ENCODE measurements at regions not wholly inside any gene's neighbourhood (a gene's known extent, or its start where the extent isn't known, plus 50 kb on each side); places are given as distances from the start of the nearest gene placed in this dataset.

DNA sequence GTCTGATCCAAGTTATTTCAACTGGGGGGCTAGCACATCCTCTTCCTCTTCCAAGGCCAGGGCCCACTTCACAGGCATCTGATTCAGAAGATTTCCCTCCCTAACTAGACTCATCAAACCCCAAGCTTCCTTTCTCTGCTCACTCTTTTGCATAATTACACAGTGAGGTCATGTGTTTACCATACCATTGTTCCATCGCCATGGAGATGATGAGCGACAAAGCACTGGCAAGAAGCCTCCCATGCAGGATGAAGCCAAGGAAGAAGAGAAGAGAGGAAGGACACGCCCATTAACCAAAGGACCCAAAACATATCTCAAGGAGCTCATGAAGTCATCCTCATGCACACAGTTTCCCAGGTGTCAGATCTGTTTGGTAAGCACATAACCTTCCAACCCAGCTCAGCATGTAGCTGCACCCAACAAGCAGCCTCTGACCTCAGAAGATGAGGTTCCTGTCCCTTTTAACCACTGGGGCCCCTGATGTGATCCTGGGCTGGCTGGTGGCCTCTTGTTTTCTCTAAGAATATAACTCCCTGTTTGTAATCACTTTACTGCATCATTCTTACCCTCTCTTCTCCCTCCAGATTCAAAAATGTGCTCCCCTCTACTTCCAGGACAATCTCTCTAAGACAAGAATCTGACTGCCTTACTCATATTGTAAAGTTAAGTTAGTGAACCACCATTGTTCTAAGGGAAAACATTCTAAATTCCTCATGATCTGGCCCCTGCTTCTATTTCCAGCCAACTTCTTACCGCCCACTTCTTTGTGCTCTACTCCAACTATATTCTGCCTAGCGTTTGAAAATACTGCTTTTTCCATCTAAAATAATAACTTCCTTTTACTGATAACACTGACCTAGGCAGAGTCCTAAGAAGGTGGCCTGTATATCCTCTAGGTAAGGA is 190.1 kb downstream of the TTC32 start:
- no peak for DNase-seq

DNA sequence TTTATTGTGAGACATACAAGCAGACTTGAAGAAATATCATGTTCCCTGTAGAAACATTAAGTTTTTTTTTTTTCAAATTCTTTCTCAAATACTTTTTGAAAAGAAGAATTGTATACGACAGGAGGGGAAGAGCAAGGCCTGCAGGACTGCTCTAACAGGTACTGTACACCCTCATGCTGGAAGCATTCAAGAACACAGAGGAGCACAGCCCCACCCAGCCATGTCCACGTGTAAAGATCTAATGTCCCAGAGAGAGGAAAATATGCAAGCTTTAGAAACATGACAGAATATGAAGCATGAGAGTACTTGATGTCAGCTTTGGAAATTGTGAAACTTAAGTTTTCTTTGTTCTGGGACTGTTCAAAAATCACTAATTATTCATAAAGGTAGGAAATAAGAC is 191.6 kb downstream of the TTC32 start:
- DNase-seq, result no peak

DNA sequence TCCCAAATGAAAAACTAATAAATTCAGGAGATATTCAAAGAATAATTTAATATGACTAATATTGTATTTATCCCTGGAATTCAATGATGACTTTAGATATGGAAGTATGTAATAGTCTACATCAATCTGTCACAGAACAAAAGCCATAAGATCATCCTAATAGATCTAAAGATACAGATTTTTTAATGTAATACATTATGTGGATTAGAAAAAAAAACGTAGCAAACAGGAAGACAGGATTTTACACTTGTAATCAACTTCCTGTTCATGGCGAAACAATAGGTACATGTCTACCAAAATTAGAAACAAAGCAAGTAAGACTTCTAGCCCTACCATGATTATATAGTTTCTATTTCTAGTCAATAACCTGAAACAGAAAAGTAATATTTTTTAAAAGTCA is 192.2 kb downstream of the TTC32 start:
- DNase-seq, result no peak

DNA sequence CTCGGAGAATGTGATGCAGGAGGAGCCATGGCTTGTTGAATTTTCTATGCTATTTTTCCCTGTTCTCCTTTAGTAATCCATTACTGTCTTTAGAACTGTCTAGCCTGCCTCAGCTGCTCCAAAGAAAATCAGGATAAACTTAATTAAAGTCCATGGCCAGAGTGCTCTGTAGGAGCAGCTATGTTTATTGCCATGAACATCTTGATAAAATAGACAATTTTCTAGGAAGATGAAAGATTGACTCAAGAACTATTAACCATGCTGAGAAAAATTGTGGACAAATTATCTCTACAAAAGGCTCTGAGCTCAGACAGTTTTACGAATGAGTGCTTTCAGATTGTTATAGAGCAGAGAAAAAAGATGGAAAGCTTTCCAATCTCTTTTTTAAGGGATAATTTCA is 193.0 kb downstream of the TTC32 start:
- DNase-seq, result no peak

DNA sequence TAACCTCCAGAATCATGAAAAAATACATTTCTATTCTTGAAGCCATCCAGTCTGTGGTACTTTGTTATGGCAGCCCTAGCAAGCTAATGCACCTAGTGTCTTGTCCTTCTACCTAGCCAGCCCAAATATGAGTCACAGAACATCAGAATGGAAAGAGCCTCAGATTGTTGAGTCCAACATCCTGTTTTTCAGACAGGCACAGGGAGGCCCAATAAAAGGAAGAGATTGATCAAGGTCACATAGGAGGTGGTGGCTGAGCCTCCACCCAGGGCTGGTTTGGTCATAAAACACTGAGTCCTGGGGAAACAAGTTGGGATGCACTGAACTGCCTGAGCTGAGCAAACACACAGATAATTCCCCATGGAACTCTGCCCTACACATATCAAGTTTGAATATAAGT is 195.5 kb downstream of the TTC32 start:
- no peak for DNase-seq

DNA sequence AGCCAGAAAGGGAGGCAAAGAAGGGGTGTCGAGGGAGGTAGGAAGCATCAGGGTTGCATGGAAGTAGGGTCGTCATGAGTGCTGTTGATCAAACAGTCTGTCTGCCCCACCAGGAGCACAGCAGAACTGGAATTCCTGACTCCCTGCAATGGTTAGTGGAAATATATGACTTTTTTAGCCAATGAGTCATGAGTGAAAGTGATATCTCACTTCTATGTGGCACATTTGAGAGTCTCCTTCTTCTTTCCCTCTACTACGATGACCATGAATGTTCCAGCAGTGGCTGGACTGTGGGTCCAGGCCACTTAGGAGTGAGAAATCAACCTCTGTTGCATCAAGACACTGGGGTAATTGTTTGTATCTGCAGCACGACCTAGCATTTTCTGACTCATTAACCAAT is 199.5 kb downstream of the TTC32 start:
- no peak for DNase-seq

DNA sequence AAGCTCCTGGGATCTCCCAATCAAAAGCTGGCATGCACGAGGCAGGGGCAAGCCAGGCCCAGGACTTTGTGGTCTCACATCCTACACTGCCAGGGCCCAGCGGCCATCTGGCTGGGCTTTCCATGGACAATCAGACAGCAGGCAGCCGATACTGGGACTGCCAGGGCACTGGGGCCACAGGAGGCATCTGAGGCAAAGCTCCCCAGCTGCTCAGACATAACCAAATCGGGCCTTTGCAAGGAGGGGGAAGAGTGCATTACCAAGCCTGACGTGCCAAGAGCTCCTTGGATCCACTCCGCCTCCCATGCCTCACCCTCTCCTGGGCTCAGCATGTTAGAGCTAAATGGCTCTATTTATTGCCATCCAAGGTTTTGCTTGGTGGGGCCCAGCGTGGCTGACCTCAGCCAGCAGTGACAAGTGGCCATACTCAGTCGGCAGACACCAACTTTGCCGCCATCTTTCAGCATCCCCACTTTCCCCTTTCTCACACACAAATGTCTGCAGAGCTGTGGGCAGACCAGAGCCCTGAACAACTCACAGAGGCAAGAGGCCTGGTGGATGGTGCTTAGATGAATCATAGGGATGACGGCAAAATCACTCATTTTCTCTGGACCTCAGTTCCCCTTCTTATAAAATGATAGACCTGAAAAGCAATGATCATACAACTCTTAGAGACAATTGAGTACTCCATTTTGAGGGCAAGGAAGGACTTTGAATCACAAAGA is 200.8 kb downstream of the TTC32 start:
- no peak for DNase-seq

DNA sequence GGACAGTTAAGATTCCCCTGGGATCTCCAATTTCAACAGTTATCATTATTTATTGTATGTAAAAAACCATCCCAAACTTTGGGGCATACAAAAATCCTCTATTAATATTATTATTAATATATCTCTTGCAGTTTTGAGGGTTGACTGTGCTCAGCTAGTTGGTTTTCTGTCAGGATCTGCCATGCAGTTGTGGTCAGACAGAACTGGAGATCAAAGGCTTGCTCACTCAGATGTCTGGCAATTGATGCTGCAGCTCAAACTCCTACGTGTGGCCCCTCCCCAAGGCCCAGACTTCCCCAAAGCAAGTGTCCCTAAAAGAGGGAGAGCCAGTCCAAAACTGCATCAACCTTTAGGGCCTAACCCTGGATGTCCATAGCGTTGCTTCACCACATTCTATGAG is 204.7 kb downstream of the TTC32 start:
- DNase-seq, result no peak

DNA sequence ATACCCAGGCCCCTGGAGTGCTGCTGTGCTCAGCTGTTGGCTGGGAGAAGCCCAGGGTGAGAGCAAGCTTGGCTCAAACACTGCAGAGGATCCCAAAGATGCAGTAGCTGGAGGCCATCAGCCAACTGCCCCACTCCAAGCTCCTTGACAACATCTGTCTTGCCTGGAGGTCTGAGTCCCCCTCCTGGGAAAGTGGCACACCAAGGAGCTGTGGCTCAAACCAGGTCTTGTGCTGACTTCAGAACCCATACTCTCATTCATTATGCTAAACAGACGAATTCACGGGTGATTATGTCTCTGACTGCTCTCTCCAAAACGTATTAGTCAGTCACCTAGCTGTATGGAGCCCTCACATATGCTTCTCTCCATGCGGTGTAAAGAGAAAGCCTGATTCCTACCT is 206.1 kb downstream of the TTC32 start:
- no peak for DNase-seq

DNA sequence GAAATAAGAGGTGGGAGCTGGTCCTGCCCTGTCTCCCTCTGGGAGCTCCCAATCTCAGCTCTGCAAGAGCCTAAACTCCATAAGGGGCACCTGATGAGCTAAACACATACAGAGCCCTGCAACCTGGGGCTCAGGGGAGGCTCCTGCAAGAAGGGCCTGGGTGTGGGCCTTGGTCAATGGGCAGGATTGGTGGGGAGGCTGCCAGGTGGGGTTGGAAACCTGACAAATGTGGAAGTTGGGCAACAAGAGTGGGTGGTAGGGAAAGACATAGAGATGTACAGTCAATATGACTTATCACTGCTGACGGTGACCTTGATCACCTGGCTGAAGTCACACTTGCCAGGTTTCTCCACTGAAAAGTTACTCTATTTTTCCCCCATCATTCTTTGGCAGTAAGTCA is 209.9 kb downstream of the TTC32 start:
- no peak for DNase-seq

DNA sequence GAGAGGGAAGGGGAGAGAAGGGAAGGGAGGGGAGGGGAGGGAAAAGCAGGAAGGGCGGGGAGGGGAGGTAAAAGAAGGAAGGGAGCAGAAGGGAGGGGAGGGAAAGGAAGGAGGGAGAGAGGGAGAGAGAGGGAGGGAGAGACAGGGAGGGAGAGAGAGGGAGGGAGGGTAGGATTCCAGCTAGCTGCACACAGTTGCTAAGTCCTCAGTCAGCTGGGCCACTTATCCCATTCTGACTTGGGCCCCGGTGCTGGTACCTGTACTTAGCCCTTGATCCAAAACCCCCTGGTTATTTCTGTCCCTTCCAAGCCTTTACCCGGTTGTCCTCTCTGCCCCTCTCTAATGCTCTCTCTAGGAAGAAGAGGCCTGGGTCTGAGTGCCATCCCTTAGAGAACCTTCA is 211.4 kb downstream of the TTC32 start:
- no peak for DNase-seq

DNA sequence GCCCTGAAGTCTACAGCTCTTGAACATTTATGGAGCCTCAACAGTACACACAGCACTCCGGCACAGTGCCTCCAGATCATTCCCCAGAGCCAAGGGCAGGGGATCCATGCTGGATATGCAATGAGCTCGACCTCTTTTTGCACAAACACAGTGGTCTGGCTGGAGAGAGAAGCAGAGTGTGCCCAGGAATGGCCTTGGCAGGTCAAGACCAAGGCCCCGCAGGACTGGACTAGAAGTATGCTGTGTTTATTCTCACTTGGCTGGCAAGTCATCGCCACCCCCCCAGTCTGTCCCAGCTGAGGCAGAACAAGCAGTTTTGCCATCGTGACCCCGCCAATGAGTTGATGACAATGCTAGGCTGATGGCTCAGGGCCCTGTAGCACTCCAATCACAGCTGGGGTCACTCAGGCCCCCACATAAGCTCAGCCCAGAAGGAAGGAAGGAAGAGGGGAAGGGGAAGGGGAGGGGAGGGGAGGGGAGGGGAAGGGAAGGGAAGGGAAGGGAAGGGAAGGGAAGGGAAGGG is 212.1 kb downstream of the TTC32 start:
- DNase-seq, result no peak

DNA sequence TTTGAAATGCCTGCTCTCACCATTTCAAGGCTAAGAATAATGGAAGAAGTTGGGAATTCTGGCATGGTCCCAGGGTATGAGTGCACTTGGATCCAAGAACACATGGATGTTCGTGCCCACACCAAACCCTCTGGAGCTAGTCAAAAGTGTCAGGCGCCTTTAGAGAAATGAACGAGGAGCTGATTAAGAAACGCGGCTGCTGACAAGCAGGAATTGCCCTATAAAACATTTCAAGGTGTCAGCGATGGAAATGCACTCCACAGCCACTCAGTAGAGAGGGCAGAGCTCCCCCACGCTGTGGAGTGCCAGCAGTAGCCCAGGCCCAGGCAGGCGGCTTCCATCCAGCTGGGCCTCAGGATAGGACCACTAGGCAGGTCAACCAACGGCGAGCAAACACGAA is 213.7 kb downstream of the TTC32 start:
- no peak for DNase-seq

DNA sequence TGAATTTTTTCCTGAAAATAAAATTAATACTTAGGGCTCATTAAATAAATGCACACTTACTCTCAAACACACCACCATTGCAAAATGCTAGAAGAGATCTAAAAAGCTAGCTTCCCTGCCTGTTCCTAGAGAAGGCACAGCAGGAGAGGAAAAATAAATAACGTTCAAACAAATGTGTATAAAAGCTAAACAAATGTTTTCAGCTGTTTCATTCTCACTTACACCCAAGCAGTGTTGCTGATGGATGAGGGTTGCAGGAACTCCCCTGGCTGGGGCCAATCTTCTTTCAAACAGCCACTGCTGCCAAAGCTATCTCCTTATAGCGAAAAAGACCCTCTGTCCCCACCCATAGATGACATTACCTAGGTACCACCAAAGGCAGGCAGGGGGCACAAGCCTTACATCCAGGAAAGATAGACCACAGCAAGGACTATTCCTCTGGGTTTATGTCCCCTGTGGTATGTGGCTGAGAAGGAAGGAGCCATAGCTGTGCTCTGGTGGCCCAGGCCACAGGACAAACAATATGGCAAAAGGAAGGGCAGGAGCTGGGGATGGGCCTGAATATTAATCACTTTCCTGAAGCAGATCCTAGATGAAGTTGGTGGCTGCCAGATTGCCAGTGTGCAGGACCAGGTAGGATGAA is 214.6 kb downstream of the TTC32 start:
- no peak for DNase-seq

DNA sequence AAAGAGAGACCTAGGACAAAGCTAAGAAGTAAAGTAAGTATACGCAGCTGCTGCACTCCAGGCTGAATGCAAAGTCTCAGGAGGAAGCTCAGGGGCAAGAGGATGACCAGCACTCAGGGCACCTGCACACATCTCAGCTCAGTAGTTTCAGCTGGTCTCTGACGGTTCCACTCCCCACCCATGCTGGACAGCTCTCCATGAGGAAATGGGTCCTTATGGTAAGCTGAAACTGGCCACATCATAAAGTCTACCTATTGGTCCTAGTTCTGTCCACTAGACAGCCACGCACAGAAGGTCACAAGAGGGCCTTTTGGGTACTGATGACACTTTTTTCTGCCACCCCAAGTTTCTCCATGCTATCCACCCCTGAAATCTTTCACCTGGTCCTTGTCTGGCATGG is 215.3 kb downstream of the TTC32 start:
- no peak for DNase-seq

DNA sequence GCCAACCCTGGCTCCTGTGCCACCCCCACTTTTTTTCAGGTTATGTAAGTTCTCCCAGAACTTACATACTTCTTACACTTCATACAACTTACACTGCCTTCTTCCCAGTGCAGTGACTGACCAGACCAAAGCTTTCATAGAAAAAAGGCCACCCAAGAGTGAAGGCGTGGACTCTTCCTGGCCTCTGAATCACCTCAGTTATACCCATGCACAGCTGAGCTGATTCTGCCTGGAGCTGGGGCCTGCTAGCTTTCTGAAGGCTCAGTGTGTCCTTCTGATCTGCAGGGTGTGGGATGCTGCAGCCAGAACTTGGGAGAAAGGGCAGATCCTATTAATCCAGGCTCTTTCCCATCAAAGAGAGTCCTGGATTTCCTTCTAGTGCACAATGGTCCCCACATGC is 216.1 kb downstream of the TTC32 start:
- no peak for DNase-seq

DNA sequence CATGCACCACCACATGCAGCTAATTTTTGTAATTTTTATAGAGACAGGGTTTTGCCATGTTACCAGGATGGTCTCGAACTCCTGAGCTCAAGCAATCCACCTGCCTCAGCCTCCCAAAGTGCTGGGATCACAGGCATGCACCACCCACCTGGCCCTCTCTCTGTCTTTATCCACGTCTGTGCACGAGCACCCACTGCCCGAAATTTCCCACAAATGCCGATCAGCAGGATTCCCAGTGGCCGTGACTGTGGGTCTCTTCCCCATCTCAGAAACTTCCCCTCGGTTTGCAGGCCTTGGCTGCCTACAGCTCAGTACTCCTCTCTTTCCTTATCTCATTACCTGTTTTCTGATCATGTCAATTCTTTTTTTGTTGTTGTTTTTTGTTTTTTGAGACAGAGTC is 217.3 kb downstream of the TTC32 start:
- DNase-seq, result no peak

DNA sequence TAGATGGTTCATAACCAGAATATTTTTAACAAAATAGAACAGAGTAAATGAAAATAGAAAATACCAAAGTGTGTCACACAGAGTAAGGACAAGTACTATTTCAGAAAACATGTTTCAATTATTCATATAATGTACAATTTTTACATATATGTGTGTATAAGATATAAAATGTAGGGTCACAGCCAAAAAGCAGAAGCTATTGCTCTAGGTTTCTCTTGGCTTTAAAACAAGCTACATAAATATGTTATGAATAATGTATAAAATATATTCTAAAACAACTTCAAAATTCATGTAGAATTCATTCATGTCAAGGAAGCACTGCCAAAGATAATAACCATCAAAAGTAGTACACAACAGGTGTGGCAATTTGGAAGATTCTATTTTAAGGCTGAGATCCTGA is 218.2 kb downstream of the TTC32 start:
- no peak for DNase-seq

DNA sequence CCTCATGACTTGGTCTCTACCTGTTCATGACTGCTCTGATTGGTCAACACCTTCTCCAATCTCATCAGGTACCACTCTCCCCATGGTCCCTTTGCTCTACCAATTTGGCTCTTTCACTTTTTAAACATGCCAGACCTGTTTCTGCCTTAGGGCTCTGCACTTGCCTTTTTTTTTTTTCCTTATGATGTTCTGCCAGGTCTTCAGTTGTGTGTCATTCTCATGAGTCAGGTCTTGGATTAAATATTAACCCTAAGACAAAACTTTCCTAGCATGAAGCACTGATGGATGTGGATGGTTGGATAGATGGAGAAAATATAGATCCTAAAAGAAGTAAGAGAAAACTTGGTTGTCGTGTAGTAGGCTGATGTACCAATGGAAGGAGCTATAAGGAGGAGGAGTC is 219.3 kb downstream of the TTC32 start:
- DNase-seq, result no peak

DNA sequence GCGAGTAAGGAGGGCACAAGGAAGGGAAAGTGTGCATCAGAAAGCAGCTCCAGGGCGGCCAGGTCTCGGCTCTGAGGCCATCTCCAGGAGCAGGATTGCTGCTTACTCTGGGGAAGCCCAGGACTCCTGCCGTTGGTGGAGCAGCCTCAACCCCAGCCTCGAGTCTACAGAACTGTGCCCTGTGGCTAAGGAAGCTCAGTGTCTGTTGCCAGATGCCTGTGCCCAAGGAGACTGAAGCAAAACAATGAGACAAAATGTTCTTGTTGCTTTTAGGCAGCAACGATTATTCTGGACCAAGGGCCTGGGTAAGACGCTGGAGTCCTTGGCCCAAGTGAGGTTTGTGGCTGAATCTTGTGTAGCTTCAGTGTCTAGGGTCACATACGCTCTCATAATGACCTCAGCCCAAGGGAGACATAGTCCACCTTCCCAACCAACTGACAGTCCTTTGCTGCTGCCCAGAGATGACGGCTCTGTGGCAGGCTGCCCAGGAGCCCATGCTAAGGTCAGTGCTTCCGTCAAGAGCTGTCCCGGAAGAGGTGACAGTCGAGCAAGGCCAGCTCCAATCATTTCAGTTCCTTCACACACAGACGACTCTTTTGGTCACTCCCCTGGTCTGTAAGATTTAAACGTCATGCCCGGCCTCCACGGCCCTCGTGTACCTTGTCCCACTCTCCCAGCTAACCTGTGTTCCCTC is 223.8 kb downstream of the TTC32 start:
- no peak for DNase-seq

DNA sequence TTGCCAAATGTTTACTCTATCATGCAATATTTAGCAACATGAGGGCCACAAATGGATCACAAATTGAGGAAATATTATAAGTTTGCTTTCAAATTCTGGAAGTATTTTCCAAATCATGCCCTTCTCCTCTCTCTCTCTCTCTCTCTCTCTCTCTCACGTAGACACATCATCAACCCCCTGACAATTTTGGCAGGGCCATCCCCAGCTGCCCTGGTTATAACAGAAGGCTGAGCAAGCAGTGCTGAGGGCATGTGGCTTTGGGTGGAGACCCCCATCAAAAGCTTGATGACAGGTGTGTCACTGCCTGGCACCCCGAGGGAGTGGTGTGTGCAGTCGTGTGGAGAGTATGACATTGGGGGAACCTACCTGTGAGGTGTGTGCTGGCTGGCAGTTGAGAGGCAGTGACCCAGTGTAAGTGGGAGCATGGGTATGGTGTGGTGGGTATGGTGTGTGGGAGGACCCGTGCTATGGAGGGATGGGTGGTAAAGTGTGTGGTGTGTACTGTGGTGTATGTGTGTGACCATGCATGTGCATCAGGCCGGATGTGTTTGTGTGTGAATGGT is 224.5 kb downstream of the TTC32 start:
- no peak for DNase-seq

DNA sequence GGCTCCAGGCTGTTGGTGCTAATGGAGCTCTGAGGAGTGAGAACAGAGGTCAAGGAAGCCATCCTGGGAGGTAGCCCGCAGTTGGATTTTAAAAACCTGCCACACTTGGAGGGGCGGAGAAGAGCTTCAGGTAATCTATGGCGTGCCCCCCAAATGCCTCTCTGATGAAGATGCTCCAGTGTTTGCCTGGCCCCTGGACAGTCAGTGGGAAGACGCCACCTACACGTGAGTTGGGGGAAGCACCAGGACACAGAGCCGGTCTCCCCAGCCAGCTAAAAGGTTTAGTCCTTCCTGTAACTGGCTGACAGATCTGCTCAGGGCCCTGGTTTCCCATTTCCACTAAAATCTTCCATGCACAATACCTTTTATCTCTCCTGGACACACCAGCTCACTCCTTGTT is 225.0 kb downstream of the TTC32 start:
- DNase-seq, result no peak
